ENCODE measurements at regions not wholly inside any gene's neighbourhood (a gene's known extent, or its start where the extent isn't known, plus 50 kb on each side); places are given as distances from the start of the nearest gene placed in this dataset.
"Not testable (repeated sequence)": the region's sequence is repeated elsewhere in the genome, so short reads cannot be mapped to it uniquely, and the experiment has no call there.

DNA sequence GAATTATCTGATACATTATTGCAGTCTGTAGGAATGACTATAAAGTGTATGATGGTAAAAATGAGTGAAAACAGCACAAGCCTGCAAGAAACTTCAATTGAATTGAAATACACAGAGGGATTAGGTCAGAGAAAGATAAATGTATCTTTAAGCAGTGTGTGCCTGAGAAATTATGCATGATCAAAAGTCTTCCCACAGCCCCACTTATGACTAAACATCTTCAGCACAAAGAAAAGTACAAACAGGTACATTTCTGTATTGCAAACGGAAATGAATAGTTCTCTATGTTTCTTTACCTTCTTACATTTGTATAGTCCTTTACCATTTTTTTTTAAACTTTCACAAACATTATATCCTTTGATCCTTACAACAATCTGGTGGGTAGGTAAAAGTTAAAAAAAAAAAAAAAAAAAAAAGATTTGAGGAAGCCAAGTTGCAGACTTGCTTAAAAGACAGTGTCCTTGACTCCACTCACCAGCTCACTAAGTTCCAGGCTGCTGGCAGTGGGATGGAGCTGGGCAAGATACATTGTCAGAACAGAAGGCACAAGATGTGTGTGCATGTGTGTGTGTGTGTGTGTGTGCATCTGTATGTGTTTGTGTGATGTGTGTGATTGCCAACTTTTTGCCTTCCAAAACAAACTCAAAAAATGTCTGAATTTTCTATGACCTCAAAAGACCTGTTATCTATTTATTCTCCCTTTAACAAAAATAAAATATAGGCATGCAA lies 423.7 kb upstream of the ACVR2A start:
- no peaks in the 10 kb centered on the region for H3K9me3 ChIP-seq
- no peaks in the 10 kb centered on the region for H3K36me3 ChIP-seq
- WGBS, 3 donors, result 40 to 70% (median 57%) methylated on average over 1 of the region's 1 CpG
- H3K4me3 ChIP-seq, result no peak overlapping the region
- no peaks in the 10 kb centered on the region for H3K4me1 ChIP-seq (ENCODE audit: insufficient read depth)
- no peak overlapping the region for H3K27ac ChIP-seq
- intact Hi-C loops (cut with DNase I), result no loop called here
- no peak for TF ChIP-seq EP300 (IDR thresholded peaks at IDR 0.05)
- TF ChIP-seq POLR2A (IDR thresholded peaks at IDR 0.05), result no peak
- TF ChIP-seq, protein P1, sequence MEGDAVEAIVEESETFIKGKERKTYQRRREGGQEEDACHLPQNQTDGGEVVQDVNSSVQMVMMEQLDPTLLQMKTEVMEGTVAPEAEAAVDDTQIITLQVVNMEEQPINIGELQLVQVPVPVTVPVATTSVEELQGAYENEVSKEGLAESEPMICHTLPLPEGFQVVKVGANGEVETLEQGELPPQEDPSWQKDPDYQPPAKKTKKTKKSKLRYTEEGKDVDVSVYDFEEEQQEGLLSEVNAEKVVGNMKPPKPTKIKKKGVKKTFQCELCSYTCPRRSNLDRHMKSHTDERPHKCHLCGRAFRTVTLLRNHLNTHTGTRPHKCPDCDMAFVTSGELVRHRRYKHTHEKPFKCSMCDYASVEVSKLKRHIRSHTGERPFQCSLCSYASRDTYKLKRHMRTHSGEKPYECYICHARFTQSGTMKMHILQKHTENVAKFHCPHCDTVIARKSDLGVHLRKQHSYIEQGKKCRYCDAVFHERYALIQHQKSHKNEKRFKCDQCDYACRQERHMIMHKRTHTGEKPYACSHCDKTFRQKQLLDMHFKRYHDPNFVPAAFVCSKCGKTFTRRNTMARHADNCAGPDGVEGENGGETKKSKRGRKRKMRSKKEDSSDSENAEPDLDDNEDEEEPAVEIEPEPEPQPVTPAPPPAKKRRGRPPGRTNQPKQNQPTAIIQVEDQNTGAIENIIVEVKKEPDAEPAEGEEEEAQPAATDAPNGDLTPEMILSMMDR (IDR thresholded peaks at IDR 0.05), result no peak
- no peak for DNase-seq
- H3K27me3 ChIP-seq, result no peaks in the 10 kb centered on the region

DNA sequence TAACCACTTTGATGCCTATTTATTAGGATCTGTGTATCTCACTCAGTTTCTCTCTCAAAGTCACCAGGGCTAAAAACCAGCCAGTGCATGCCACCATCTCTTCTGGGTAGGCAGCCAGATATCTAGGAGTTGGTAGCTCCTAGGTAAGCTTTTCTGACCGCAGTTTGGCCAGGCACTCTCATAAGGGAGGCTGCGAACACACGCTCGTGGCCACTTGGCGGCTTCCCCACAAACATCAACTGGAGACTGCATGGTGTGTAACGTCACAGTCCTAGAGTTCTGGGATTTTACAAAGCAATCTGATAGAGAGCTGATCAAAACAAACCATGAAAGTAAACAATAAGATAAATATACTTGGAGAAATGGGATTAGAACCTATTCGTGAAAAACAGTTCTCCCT lies 424.3 kb upstream of the ACVR2A start:
- H3K27me3 ChIP-seq, result no peaks in the 10 kb centered on the region
- DNase-seq, result no peak
- no peaks in the 10 kb centered on the region for H3K9me3 ChIP-seq
- no peak overlapping the region for H3K27ac ChIP-seq
- intact Hi-C loops (cut with DNase I), result no loop called here
- H3K4me3 ChIP-seq, result no peak overlapping the region
- 60 to 86% (median 69%) methylated on average over 7 of the region's 7 CpGs for WGBS, 3 donors
- TF ChIP-seq EP300 (IDR thresholded peaks at IDR 0.05), result no peak
- TF ChIP-seq, protein P1 (IDR thresholded peaks at IDR 0.05), result no peak
- no peak for TF ChIP-seq POLR2A (IDR thresholded peaks at IDR 0.05)
- no peaks in the 10 kb centered on the region for H3K4me1 ChIP-seq (ENCODE audit: insufficient read depth)
- H3K36me3 ChIP-seq, result no peaks in the 10 kb centered on the region

DNA sequence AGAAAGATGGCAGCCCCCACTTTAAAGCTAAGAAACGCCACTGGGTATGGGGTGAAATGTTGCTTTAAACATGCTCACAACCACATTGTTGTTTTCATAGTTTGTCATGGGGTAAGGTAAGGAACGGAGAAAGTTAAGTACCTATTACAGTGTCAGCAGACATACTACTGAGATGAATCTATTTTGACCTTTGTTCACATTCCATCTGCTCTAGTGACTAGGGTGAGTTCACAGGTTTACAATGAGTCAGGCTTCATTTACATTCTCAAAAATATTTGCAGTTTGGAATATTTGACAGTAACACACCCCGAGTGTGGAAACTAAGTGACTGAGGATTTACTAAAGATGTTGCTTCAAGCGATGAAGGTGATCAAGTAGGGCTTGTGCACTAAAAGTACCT lies 428.7 kb upstream of the ACVR2A start:
- WGBS, 3 donors, result 84 to 91% (median 86%) methylated on average over 4 of the region's 4 CpGs
- H3K36me3 ChIP-seq, result no peaks in the 10 kb centered on the region
- TF ChIP-seq POLR2A (IDR thresholded peaks at IDR 0.05) (no peak), EP300 (IDR thresholded peaks at IDR 0.05) (no peak)
- TF ChIP-seq, protein P1 (IDR thresholded peaks at IDR 0.05), result no peak
- no peak overlapping the region for H3K4me3 ChIP-seq
- intact Hi-C loops (cut with DNase I), result no loop called here
- H3K27me3 ChIP-seq, result no peaks in the 10 kb centered on the region
- DNase-seq, result no peak
- H3K9me3 ChIP-seq, result no peaks in the 10 kb centered on the region
- no peaks in the 10 kb centered on the region for H3K4me1 ChIP-seq (ENCODE audit: insufficient read depth)
- no peak overlapping the region for H3K27ac ChIP-seq

DNA sequence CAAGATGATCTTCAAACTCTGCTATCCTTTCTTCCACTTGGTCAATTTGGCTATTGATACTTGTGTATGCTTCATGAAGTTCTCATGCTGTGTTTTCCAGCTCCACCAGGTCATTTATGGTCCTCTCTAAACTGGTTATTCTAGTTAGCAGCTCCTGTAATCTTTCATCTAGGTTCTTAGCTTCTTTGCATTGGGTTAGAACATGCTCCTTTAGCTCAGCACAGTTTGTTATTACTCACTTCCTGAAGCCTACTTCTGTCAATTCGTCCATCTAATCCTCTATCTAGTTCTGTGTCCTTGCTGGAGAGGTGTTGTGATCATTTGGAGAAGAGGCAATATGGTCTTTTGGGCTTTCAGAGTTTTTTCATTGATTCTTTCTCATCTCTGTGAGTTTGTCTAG lies 430.2 kb upstream of the ACVR2A start:
- H3K27ac ChIP-seq; intact Hi-C loops (cut with DNase I); DNase-seq; H3K27me3 ChIP-seq; H3K9me3 ChIP-seq; H3K4me3 ChIP-seq; H3K36me3 ChIP-seq; H3K4me1 ChIP-seq (ENCODE audit: insufficient read depth): not testable (repeated sequence)
- WGBS, 3 donors, result 69 to 78% (median 74%) methylated on average over 1 of the region's 1 CpG

DNA sequence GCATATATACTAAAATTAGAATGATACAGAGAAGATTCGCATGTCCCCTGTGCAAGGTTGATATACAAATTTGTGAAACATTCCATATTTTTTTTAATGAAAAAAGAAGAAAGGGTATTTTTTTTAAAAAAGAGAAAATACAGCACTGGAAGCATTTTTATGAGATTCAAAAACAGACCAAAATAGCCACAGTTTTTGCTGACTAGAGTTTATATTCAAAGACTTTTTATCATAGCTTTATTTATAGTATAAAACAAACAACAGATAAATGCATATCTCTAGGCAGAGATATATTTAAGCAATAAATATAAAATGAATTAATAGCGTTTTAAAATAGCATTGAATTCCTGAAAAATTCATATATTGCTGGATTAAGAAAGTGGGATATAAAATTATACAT lies 436.5 kb upstream of the ACVR2A start:
- intact Hi-C loops (cut with DNase I), result no loop called here
- WGBS, 3 donors, result 16 to 38% (median 20%) methylated on average over 2 of the region's 2 CpGs

More for the DNA sequence above, 436.5 kb upstream of the ACVR2A start:
- H3K4me3 ChIP-seq, result no peak overlapping the region
- TF ChIP-seq EP300 (IDR thresholded peaks at IDR 0.05) (no peak), POLR2A (IDR thresholded peaks at IDR 0.05) (no peak)
- TF ChIP-seq, protein P1 (IDR thresholded peaks at IDR 0.05), result no peak
- H3K4me1 ChIP-seq (ENCODE audit: insufficient read depth), result no peaks in the 10 kb centered on the region
- no peak overlapping the region for H3K27ac ChIP-seq
- H3K36me3 ChIP-seq, result no peaks in the 10 kb centered on the region
- no peaks in the 10 kb centered on the region for H3K9me3 ChIP-seq
- H3K27me3 ChIP-seq, result no peaks in the 10 kb centered on the region
- no peak for DNase-seq
